Endothelial cell of umbilical vein (primary cell): ENCODE measurements at regions not wholly inside any gene's neighbourhood (a gene's known extent, or its start where the extent isn't known, plus 50 kb on each side); places are given as distances from the start of the nearest gene placed in this dataset.

Experiments used
- BruUV-seq: library from RNA; stranded (reverse); fragments of 400-500 nt; replicated peaks from 2 replicates; lab custom pipeline; 2021; lab: Mats Ljungman, UMichigan
- CTCF ChIA-PET: fragments of 300-600, 350-600 bp; sonication (Branson Sonifier 250); formaldehyde crosslinking; loops from one replicate; lab custom pipeline; 2021; ENCODE audit warnings: antibody characterized with exemption, inconsistent platforms; lab: Charles Lee
- POLR2A ChIA-PET: fragments of 300-600, 350-600 bp; sonication (Branson Sonifier 250); formaldehyde crosslinking; loops from one replicate; lab custom pipeline; 2021; ENCODE audit warnings: antibody characterized with exemption, inconsistent platforms; lab: Charles Lee
- DNase-seq: peaks from one replicate; pipeline ENCODE4 v3.0.0-alpha.2; 2011; ENCODE audit warnings: low read depth, low spot score
- FAIRE-seq: peaks from 2 replicates; lab custom pipeline; 2011; peaks lifted over from hg19 to GRCh38; lab: Jason Lieb, UNC
- H2AFZ ChIP-seq: 2 replicates; pipeline ENCODE4 v1.6.0; 2012; ENCODE audit warnings: low read depth, low read length, control low read depth, inconsistent platforms
- H3K27ac ChIP-seq: 2 replicates; pipeline ENCODE4 v1.5.1; 2011; ENCODE audit warnings: low read depth, mild to moderate bottlenecking, control low read depth, low read length, moderate library complexity; ENCODE audit not compliant: insufficient read depth
- H3K27me3 ChIP-seq, 2 experiments: 2 replicates each; pipeline versions ENCODE4 v1.6.0 to v1.6.1; 2011; ENCODE audit warnings: low read length in 2 of 2, mixed read lengths in 1 of 2; ENCODE audit not compliant: control insufficient read depth in 2 of 2, insufficient read depth in 2 of 2
- H3K36me3 ChIP-seq, 2 experiments: 2 replicates in 1 of 2; 3 replicates in 1 of 2; pipeline ENCODE4 v1.5.1; 2011; ENCODE audit warnings: low read length in 2 of 2, mild to moderate bottlenecking in 1 of 2, moderate library complexity in 1 of 2; ENCODE audit not compliant: control insufficient read depth in 2 of 2, insufficient read depth in 2 of 2; ENCODE audit errors: extremely low read depth in 1 of 2
- H3K4me1 ChIP-seq: 3 replicates; pipeline ENCODE4 v1.5.1; 2011; ENCODE audit warnings: mild to moderate bottlenecking, low read length; ENCODE audit not compliant: control insufficient read depth, insufficient read depth; ENCODE audit errors: extremely low read depth
- H3K4me2 ChIP-seq: 2 replicates; pipeline ENCODE4 v1.6.1; 2011; ENCODE audit warnings: low read length, control low read depth, mixed read lengths; ENCODE audit not compliant: insufficient read depth
- H3K4me3 ChIP-seq, 3 experiments: fragments of 200-600 bp in 1 of 3; sonication (generic), shearing (Covaris generic) in 1 of 3; replicated peaks in 1 of 3; 2 replicates each; pipeline ENCODE4 v1.5.1; 2011 to 2016; ENCODE audit warnings: control low read depth in 3 of 3, low read length in 3 of 3, mild to moderate bottlenecking in 2 of 3, inconsistent platforms in 1 of 3, low read depth in 1 of 3, moderate library complexity in 1 of 3; ENCODE audit not compliant: insufficient read depth in 1 of 3
- H3K79me2 ChIP-seq: 2 replicates; pipeline ENCODE4 v1.6.0; 2012; ENCODE audit warnings: low read length, inconsistent platforms; ENCODE audit not compliant: control insufficient read depth, insufficient read depth
- H3K9ac ChIP-seq: replicated peaks from 2 replicates; pipeline ENCODE3; 2011; ENCODE audit warnings: low read length, control low read depth; ENCODE audit not compliant: insufficient read depth; ENCODE audit errors: extremely low read depth
- H3K9me1 ChIP-seq: replicated peaks from 3 replicates; pipeline ENCODE4 v1.6.0; 2011; ENCODE audit warnings: mild to moderate bottlenecking, low read length; ENCODE audit not compliant: control insufficient read depth, insufficient read depth; ENCODE audit errors: extremely low read depth
- H3K9me3 ChIP-seq: replicated peaks from 2 replicates; pipeline ENCODE4 v1.5.1; 2012; ENCODE audit warnings: low read length, inconsistent platforms; ENCODE audit not compliant: control insufficient read depth, insufficient read depth
- H4K20me1 ChIP-seq: replicated peaks from 2 replicates; pipeline ENCODE3; 2011; ENCODE audit warnings: mild to moderate bottlenecking, low read length; ENCODE audit not compliant: control insufficient read depth, insufficient read depth; ENCODE audit errors: extremely low read depth
- CTCF ChIP-seq, 2 donors: IDR thresholded peaks; 1 replicate in 1 of 2; 2 replicates in 1 of 2; pipeline ENCODE4 v1.5.1; 2011; ENCODE audit warnings: low read length in 2 of 2, mild to moderate bottlenecking in 2 of 2, moderate library complexity in 2 of 2, control low read depth in 1 of 2, inconsistent platforms in 1 of 2, low read depth in 1 of 2; ENCODE audit not compliant: insufficient read depth in 1 of 2; ENCODE audit errors: extremely low read depth in 1 of 2
- EZH2 ChIP-seq: IDR thresholded peaks from 2 replicates; pipeline ENCODE4 v1.6.1; 2012; ENCODE audit warnings: borderline replicate concordance, low read depth, mild to moderate bottlenecking, moderate library complexity, low read length, inconsistent platforms; ENCODE audit not compliant: severe bottlenecking
- FOS ChIP-seq: IDR thresholded peaks from 2 replicates; pipeline ENCODE4 v1.6.1; 2011; ENCODE audit warnings: mild to moderate bottlenecking, low read length, moderate library complexity, borderline replicate concordance; ENCODE audit not compliant: insufficient read depth
- GATA2 ChIP-seq: IDR thresholded peaks from 2 replicates; pipeline ENCODE4 v1.7.0; 2011; ENCODE audit warnings: low read depth, mild to moderate bottlenecking, moderate library complexity, mixed read lengths, low read length; ENCODE audit not compliant: insufficient read length, insufficient read depth
- JUN ChIP-seq: IDR thresholded peaks from 2 replicates; pipeline ENCODE4 v1.6.1; 2011; ENCODE audit warnings: borderline replicate concordance, low read depth; ENCODE audit not compliant: insufficient read length, insufficient read depth
- MAX ChIP-seq: IDR thresholded peaks from 2 replicates; pipeline ENCODE4 v1.6.1; 2011; ENCODE audit not compliant: insufficient read depth, insufficient read length
- MYC ChIP-seq: IDR thresholded peaks from one replicate; pipeline ENCODE4 v1.6.1; 2011; ENCODE audit warnings: mild to moderate bottlenecking, low read depth, low read length
- POLR2A ChIP-seq: IDR thresholded peaks from 2 replicates; pipeline ENCODE4 v1.6.1; 2012; ENCODE audit warnings: low read depth, mild to moderate bottlenecking, control low read depth, low read length
- POLR2AphosphoS5 ChIP-seq: IDR thresholded peaks from 2 replicates; pipeline ENCODE4 v1.6.1; 2012; ENCODE audit warnings: low read depth, mild to moderate bottlenecking, control low read depth, low read length, moderate library complexity; ENCODE audit not compliant: insufficient read depth
- dilution Hi-C: fragments of 300-500 bp; cut with MboI; formaldehyde crosslinking; loops from one replicate; pipeline ENCODE4 v1.15.0; 2019; ENCODE audit warnings: low sequenced_read_pairs; ENCODE audit not compliant: extremely low pct_ligation_motif_present
- intact Hi-C: fragments of 100-400 bp; cut with micrococcal nuclease; formaldehyde crosslinking; loops from one replicate; pipeline ENCODE4 v1.10.0; 2022

GRCh38 chr2:145015561-145015960, 495.6 kb upstream of the ZEB2 start:
- Histone ChIP-seq H4K20me1 (no peaks in the 10 kb centered on the region), H3K9ac (no peak overlapping the region), H3K9me1 (peaks cover 2% of the 10 kb centered on the region), H3K79me2 (no peaks in the 10 kb centered on the region), H3K4me3 (no peak overlapping the region), H3K36me3 (no peaks in the 10 kb centered on the region), H3K27ac (no peak overlapping the region), H2AFZ (no peak overlapping the region), H3K4me2 (no peak overlapping the region), H3K9me3 (no peaks in the 10 kb centered on the region), H3K4me1 (peaks cover 44% of the 10 kb centered on the region), H3K27me3 (no peaks in the 10 kb centered on the region)
- intact Hi-C loops (no loop called here), dilution Hi-C loops (no loop called here)
- no peak for DNase-seq
- TF ChIP-seq POLR2A: no peak
- TF ChIP-seq JUN: no peak
- TF ChIP-seq POLR2AphosphoS5: no peak
- TF ChIP-seq EZH2: no peak
- no peak for TF ChIP-seq FOS
- TF ChIP-seq MYC: no peak
- no peak for TF ChIP-seq GATA2
- TF ChIP-seq MAX: no peak
- no peak for TF ChIP-seq CTCF (IDR thresholded peaks at IDR 0.05; ENCODE audit: extremely low read depth in 1 of 2, insufficient read depth in 1 of 2, low read depth in 1 of 2, low read length in 2 of 2)
- BruUV-seq: no TSS peak
- CTCF ChIA-PET: no interaction called here
- POLR2A ChIA-PET: no interaction called here
- FAIRE-seq: no peak
